RCC 7860 (cell line): ENCODE measurements at regions not wholly inside any gene's neighbourhood (a gene's known extent, or its start where the extent isn't known, plus 50 kb on each side); places are given as distances from the start of the nearest gene placed in this dataset.

Source experiments
- DNase-seq: peaks from one replicate; pipeline ENCODE4 v3.0.0-alpha.2; 2015; ENCODE audit warnings: low spot score
- FAIRE-seq: peaks from 2 replicates; lab custom pipeline; 2012; peaks lifted over from hg19 to GRCh38; lab: Jason Lieb, UNC

DNA sequence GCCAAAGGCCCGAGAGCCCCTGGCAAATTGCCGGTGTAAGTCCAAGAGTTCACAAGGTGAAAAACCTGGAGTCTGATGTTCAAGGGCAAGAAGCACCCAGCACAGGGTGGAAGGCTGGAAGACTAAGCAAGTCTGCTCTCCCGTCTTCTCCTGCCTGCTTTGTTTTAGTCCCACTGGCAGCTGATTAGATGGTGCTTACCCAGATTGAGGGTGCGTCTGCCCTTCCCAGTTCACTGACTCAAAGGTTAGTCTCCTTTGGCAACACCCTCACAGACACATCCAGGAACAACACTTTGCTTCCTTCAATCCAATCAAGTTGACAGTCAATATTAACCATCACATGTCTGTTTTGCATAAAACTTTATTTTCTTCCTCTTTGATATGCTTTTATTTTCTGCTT, 157.4 kb downstream of the HS3ST1 start:
- FAIRE-seq: no peak

DNA sequence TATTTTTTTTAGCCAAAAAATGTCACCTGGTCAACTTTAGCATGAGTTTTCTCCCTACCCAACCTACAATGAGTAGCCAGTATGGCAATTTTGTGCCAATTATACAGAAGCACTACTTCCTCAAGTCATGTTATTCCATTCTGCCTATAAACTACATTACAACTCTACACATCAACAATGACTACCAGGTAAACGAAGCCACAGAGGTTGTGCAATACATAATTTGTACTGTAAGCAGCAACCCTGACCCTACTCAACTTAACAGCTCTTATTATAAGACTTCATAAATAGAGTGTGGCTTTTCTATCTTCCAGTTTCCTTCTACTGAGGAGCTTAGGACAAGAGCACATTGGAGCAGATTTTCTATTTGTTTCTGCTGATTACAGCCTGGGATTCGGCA, 160.5 kb downstream of the HS3ST1 start:
- DNase-seq (no peak), FAIRE-seq (no peak)

More for the DNA sequence above, 157.4 kb downstream of the HS3ST1 start:
- DNase-seq: no peak

DNA sequence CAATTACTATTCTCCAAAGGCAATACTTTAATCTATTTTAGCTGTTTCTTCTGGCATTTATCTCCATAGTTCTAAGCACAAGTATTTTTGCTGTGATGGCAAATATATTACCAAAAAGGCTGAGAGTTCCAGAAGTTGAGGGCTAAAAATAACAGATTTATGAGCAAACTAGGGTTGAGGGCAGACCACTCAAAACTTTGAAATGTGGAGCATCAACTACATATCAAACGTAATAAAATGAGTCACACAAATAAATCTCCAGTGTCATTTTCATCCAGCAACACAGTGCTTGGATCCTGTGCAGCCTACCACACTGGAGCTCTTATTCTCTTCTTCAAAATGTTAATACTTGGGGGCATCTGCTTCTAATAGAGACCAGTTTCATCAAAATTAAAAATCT, 163.9 kb downstream of the HS3ST1 start:
- FAIRE-seq (no peak), DNase-seq (no peak)

DNA sequence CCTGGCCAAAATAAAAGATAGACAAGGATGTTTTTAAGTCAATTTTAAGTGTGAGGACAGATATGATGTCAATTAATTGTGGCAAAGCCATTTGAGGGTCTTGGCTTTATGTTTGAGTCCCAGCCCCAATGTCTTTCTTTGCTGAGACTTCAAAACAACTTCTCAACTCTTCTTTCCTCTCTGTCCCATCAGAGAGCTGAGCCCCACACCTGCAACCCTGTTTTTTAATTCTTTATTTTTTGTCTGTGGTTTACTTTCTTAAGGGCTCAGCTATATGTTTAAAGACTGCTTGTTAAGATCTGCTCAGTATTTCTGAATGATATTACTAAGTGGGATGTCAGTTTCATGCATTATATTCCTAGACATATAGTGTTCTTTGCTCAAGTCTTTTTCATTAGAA, 164.3 kb downstream of the HS3ST1 start:
- no peak for FAIRE-seq

DNA sequence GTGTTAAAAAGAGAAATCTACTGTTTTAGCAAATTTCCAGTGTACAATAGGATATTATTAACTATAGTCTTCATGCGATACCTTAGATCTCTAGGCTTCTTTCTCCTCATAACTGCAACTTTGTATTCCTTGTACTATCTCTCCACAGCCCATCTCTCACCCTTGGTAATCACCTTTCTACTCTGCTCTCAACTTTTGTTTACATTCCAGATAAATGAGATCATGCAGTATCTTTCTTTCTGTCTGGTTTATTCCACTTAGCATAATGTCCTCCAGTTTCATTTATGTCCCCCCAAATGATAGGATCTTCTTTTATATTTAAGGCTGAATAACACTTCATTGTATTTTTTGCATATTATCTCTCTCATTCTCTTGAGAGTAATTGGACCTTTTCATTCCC, 165.5 kb downstream of the HS3ST1 start:
- FAIRE-seq (no peak), DNase-seq (no peak)

More for the DNA sequence above, 164.3 kb downstream of the HS3ST1 start:
- no peak for DNase-seq

DNA sequence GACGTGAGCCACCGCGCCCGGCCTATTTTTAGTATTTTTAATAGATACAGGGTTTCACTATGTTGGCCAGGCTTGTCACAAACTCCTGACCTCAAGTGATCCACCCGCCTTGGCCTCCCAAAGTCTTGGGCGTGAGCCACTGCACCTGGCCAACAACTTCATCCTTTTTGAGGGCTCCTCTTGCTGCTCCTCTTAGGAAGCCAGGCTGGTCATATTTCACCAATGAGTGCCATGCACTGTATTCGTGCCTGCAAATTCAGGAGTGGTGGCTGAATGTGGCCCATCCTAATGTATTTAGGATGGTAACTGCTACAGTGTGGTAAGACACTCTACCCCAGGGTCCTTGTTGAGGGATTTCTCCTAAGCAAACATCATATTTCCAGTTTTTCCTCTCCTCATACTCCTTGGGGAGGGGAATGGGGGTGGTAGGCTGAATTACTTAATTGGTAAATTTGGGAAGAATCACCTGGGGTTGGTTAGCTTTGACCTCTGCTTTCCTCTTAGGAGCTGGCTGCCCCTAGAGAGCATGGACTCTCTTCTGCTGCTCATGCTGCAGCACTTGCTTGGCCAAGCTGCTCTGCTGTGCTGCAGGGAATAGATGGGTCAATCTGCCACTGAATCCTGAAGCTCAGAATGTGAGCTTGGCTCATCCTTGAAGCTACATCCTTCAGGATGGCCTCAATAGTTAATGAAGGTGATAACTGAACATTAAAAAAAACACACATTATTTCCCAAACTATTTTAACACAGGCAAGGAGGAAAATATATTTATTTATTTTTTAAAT, 167.4 kb downstream of the HS3ST1 start:
- DNase-seq (no peak), FAIRE-seq (no peak)

DNA sequence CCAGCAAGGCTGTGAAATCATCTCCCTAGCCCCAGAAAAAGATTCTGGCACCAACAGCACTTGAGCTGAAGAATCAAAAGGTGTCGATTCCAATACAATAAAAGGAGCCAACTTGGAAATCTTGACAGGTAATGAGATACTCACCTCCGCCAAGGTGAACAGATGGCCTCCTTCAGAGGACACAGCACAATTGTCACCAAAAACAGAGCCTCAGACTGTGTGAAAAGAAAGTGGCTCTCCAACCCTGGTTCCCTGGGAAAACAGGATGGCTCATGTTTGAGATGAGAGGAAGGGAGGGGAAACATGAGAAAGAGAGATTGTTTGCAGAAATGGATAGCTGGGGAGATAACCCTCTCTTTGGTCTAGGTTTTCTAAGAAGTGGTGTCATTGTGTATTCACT, 168.9 kb downstream of the HS3ST1 start:
- no peak for FAIRE-seq
- no peak for DNase-seq

DNA sequence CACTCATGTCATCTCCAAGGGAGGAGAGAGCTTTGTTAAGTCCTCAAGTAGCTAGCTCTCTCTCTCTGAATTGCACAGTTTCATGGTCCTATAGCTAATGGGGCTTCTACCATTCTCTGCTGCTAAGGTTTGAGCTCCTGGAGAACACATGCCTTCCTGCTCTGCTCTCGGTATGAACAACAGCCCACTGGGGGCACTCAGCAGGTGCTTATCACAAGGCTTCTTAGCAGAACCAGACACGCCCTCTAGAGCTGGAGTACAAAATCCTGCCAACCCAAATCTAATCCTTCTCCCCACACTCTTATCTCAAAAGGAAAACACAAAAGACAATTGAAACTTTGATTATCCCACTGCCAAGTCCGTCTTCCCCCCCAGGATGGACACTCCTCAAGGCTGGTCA, 176.5 kb downstream of the HS3ST1 start:
- FAIRE-seq: no peak
- DNase-seq: no peak

DNA sequence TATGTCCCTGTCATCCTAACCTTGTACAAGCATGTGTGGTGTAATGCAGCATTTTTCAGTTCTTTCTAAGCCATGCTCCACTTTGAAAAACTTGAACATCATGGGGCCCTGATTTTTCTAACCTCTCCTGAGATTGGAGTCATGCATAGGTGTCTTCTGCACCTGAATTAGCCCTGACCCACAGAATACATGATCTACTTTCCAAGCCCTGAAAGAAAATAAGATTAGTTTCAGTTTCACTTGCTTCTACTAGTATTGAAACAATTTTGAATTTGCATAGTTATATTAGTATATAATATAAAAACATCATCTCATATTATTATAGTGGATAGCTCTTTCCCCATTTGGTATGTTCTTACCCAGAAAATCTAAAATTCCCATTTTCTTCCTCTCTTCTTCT, 178.2 kb downstream of the HS3ST1 start:
- DNase-seq (no peak), FAIRE-seq (no peak)

DNA sequence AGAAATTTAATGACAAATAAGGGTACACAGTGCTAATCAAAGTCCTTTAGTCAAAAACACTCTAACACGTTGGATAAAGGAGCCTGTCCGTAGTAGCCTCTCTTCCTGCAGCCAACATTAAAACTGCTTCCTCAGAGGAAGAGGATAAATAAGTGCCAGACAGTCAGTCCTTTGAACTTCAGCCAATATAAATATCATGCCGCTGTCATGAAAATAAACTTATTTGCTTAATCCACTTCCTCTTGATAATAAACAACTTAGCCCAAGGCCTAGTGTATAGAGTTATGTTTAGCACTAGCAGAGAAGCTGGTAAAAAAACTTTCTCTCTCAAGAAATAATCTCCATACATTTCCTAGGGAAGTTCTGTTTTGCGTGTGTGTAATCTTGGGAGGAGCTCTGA, 196.7 kb downstream of the HS3ST1 start:
- FAIRE-seq (no peak), DNase-seq (no peak)

DNA sequence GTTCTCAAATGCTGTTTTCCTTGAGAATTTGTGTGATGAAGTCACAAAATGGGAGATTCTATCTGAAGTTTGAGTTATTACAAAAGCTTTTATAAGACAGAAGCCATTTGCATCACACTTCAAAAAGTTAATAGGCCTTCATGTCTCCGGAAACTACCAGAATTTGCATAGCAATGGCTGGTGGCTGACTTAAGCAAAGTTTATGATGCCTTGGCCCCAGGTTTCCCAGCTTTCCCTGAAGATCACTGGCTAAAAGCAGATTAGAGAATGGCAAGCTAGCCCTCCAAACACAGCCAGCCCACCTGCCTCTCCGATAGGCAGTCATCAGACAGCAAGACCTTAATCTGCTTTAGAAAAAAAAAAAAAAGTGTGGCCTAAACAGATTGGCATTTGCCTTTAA, 197.8 kb downstream of the HS3ST1 start:
- FAIRE-seq (no peak), DNase-seq (no peak)

DNA sequence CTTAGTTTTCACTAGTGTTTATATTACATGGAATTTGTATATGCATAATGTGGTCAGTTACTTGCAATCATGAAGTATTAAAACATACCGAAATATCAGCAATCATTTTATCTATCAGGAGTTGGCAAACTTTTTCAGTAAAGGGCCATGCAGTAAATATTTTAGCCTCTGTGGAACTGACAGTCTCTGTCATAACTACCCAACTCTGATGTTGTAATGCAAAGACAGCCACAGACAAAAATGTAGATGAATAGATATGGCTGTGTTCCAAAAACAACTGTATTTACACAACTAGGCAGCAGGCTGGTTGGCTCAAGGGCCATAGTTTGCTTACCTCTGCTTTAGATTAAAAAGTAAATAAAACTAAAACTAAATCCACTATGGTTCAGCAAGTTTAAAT, 200.2 kb downstream of the HS3ST1 start:
- no peak for FAIRE-seq
- no peak for DNase-seq

DNA sequence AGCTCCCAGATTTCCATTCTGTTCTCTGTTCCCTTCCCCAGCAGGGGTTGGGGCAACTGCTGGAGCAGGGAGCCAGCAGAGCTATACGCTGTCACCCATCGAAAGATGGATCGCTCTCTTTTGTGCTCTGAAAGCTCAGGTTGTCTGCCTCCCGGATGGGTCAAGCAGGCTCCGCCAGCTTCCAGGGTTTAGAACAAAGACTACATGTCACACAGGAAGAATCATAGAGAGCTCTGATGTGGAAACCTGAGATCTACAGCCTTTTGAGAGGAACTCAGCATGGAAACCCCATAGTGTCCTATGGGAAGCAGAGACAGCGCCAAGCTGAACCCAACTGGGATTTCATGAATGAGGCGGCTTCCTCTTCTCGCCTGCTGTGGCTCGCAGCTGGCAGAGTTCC, 205.4 kb downstream of the HS3ST1 start:
- FAIRE-seq (no peak), DNase-seq (no peak)

DNA sequence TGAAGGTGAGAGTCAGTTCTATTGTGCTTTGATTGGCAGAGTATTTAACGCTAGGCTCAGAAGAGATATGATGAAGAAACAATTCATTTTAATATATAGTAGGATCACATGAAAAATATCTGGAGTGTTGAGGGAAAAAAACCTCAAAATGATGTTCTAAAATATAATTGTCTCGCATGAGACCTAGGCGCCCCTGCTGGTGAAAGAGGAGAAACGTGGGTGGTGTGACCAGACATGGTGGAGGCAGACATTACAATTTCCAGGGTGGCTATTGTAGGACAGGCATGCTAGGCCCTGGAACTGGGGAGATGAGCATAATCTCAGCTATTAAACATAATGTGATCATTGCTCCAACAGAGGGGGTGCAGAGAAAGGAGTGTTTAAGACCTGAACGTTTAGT, 210.0 kb downstream of the HS3ST1 start:
- no peak for DNase-seq
- no peak for FAIRE-seq

DNA sequence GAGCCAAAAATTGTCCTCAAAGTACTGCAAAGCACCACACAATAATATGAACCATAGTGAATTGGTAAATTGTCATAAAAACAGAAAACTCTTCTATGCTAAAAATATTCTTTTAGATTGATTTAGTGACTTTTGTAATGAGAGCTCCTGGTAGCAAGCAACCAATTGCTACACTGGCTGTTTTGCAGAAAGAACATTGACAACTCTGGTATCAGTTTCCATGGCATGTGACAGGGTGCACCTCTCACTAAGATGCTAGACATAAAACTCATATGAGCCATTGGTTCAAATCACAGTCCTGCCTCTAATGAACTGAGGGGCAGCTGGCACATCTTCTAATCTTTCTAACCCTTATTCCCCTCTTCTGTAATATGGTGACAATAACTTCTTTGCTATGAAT, 212.2 kb downstream of the HS3ST1 start:
- FAIRE-seq (no peak), DNase-seq (no peak)

DNA sequence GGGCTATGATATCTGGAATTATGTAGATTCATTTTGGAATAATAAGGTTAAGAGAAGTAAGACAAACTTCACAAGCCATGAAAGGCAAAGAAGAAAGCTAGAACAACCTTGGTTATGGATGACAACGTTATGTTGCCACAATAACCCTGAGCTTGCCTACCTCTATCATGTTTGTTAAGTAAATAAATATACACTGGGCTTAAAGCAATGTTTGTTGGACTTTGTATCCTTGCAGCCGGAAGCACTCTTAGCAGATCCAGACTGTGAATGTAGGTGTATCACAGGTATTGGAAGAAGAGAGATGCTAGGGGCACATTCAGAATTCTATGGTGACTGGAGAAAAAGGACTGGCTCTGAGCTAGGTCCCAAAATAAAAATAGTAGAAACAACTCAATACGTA, 214.4 kb downstream of the HS3ST1 start:
- no peak for DNase-seq
- no peak for FAIRE-seq

DNA sequence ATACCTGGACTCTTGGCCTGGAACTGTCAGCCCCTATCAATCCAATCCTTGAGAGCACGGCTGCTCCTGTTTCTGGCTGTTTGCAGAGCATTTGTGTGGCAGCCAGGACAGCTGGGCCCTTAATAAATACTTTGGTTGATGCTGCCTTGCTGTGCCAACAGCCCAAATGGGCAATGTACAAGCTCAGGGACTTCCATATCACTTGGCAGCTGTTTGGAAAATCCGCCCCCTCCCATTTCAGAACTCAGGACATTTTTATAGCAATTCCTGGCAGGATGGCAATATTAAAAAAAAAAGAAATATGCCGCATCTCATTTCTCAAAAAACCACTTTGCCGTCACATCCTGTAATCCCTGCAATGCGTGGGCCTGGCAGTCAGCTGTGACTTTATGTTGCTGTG, 218.9 kb downstream of the HS3ST1 start:
- FAIRE-seq (no peak), DNase-seq (no peak)

DNA sequence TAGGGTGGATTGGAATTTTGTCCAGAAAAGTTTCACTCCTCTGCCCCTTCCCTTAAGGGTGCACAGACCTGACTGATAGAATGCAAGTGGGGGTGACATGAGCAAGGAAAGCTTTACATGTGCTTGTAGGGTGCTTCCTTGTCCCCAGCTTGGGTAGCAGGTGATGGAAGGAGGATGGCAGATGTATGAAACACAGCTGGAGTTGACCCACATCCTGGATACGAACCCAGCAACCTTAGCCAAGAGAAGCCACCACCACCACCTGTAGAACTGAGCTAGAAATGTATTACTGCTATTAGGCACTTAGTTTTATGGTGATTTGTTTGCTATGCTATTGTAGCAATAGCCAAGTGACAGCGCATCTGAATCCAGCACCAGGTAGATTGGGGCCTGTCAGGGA, 227.4 kb downstream of the HS3ST1 start:
- FAIRE-seq: no peak
- no peak for DNase-seq

DNA sequence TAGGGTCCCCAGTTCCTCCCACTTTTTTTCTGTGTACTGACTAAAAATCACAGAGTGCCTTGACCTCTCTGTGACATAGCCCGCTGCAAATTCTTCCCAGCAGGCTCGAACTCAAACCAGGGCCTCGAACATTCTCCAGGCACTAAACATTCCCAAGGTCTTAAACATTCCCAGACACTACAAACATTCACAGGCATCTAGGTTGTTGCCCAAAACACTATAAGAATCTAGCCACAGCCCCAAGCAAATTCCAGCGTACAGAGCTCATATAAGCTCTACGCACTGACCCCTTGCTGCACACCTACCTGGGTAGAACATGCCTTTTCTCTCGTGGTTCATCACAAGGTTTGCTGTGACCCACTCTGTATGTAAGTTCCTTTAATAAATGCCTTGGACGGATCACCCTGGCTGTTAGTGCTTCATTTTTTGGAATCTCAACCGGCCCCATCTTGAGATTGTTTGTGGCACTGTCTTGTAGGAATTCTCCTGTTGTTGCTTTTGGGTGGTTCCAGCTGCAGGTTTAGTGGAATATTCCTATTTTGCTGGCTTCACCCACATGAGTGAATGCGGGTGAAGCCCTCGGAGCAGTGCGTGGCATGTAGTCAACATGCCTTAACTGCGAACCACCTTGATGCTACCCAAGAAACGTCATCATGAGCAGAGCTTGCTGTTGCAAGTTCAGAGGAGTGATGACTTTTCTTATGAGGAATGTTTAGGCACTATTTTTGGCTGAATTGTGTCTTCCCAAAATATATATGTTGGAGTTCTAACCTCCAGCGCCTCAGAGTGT, 230.0 kb downstream of the HS3ST1 start:
- FAIRE-seq: no peak
- no peak for DNase-seq

DNA sequence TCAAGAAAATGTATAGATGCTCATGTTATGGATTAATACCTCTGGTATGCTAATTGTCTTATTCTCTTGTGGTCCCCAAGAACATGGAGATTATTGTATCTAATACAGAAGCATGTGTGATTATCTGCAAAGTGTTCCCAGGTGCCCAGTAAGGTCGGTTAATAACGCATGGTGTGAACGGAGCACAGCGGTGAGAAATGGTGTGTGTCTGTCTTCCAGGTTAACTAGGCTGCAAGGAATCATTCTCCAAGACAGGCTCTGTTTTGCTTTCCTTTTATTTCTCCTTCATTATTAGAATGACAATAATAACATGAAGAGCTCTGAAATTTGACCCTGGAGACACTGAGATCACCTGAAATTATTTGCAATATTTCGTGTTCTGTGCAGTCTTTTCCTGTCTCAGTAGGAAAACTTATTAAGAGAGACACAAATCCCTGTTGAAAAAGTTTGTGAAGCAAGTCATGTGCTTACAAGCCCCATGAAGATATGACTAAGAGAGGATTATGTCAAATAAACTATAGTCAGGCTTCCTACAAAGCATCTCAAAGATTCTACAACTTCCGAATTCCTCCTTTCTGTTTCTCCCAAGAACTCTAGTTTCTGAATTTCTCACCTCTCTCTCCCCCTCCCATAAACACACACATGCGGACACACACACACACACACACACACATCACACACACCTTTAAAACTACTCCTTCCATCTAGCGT, 230.9 kb downstream of the HS3ST1 start:
- DNase-seq (no peak), FAIRE-seq (no peak)

DNA sequence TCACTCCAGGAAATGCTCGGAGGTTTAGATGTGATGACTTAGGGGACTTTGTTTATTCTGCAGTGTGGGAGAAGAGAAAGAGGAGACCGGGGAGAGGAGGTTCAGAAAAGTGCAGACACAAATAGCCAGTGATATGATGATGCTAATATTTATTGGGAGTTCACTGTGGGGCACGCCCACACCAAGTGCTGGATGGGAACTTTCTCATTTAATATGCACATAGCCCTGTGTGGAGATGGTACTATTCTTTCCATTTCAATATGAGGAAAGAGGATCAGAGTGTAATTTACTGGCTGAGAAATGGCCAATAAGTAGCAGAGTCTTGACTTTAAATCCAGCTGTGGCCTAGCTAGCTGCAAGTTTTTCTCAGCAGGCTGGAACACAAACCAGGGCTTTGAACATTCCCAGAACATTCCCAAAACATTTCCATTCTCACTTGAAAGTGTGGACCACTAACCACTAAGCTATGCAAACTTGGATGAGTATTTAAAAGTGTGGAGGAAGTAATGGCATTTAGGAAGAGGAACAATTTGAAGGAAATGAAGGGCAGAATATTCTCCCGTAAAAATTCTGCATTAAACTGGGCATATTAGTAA, 231.7 kb downstream of the HS3ST1 start:
- DNase-seq: no peak
- no peak for FAIRE-seq
